HG03064 (cell line): ENCODE measurements at regions not wholly inside any gene's neighbourhood (a gene's known extent, or its start where the extent isn't known, plus 50 kb on each side); places are given as distances from the start of the nearest gene placed in this dataset.
"Not testable (repeated sequence)": the region's sequence is repeated elsewhere in the genome, so short reads cannot be mapped to it uniquely, and the experiment has no call there.

ENCODE experiments used
- ATAC-seq: cut with Tn5 transposase; IDR thresholded peaks from one replicate; pipeline ENCODE4 v1.9.1; 2021; ENCODE audit warnings: low read depth; ENCODE audit not compliant: unreplicated experiment

DNA sequence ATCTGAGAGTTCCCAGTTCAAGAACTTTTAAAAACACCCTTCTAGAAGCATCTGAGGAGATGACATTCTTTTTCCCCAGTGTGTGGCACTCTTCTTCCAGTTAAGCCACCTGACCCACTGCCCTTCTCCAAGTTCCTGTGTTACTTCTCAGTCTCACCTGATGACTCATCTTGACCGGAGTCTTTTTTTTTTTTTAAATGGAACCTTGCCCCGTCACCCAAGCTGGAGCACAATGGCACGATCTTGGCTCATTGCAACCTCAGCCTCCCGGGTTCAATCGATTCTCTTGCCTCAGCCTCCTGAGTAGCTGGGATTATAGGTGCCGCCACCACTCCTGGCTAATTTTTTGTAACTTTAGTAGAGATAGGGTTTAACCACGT is 224.1 kb upstream of the DAB2 start:
- no peak for ATAC-seq

- ATAC-seq = no peak
These were observed 223.5 kb upstream of the DAB2 start for GRCh38 chr5:39648085-39648847.

DNA sequence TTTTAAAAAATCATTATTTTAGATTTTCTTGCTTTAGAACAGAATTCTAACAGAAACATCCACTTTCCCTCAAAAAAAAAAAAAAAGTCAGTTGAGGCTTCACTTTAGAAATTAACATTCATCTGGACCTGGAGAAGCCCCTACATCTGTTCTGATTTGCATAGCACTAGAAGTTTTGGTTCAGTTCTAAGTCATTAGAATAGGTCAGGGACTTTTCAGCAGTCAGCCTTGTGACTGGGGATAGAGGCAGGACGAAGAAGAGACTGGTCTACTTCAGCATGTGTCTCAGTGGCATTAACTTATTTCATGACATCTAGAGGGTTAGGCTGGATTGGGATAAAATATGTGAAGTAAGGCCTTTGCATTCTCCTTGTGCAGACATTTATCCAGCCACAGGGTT is 215.8 kb upstream of the DAB2 start:
- no peak for ATAC-seq

- ATAC-seq = no peak
These were observed 214.9 kb upstream of the DAB2 start for GRCh38 chr5:39639618-39640089.

GRCh38 chr5:39638813-39639212 is 214.0 kb upstream of the DAB2 start:
- no peak for ATAC-seq

DNA sequence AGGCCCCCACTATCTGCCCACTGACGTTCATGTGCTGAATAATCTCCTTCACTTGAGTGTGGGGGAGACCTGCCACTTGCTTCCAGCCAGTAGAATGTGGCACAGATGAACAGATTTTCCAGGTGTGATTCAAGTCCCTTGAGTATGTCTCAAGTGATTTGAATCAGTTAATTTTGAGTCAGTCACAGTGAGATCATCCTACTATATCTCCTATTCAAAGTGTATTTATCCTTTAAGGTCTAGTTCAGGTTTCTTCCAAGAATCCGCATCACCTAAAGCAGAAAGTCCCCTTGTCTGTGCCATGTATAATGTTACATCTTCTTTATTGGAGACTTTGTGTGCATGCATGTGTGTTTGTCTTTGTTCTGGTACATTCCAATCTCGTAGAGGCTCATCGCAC is 208.3 kb upstream of the DAB2 start:
- no peak for ATAC-seq

DNA sequence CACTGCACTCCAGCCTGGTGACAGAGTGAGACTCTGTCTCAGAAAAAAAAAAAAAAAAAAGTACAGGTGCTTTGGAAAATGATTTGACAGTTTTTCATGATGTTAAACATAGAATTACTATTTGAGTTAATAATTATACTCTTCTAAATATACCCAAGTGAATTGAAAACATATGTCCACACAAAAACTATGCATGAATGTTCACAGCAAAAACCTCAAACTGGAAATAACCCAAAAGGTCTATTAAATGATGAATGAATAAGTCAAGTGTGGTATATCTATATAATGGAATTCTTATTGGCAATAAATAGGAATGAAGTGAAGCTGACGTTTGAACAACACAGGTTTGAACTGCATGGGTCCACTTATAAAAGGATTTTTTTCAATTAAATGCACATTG is 207.2 kb upstream of the DAB2 start:
- ATAC-seq = no peak

GRCh38 chr5:39629946-39630345 is 205.2 kb upstream of the DAB2 start:
- no peak for ATAC-seq

GRCh38 chr5:39628348-39628747 is 203.6 kb upstream of the DAB2 start:
- no peak for ATAC-seq

GRCh38 chr5:39624890-39625289 is 200.1 kb upstream of the DAB2 start:
- ATAC-seq = no peak

DNA sequence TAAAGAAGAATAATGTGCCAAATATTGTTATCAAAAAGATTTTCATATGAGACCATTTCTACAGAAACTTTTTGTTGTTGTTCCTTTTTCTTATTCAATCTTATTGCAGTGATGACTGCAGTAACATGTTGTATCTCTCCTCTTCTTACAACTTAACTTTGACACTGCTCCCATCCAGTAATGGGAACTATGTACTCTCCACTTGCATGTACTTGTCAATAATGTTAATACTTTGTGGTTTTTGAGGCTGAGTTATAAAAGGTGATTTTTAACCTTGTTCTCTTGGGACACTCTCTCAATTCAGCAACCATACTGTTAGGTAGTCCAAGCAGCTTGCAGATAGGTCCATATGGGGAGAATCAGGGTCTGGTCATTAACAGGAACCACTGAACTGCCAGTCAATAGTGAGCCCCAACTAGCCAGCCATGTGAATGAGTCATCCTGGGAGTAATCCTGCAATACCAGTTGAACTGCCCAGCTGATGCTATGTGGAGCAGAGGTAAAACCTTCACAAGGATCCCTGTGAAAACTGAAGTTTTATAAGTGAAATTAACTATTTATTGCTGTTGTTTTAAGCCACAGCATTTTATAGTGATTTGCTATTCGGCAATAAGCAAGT is 199.6 kb upstream of the DAB2 start:
- ATAC-seq = no peak

GRCh38 chr5:39623291-39623865 is 198.6 kb upstream of the DAB2 start:
- ATAC-seq = no peak

- ATAC-seq = no peak
These were observed 197.5 kb upstream of the DAB2 start for GRCh38 chr5:39622281-39622680.

DNA sequence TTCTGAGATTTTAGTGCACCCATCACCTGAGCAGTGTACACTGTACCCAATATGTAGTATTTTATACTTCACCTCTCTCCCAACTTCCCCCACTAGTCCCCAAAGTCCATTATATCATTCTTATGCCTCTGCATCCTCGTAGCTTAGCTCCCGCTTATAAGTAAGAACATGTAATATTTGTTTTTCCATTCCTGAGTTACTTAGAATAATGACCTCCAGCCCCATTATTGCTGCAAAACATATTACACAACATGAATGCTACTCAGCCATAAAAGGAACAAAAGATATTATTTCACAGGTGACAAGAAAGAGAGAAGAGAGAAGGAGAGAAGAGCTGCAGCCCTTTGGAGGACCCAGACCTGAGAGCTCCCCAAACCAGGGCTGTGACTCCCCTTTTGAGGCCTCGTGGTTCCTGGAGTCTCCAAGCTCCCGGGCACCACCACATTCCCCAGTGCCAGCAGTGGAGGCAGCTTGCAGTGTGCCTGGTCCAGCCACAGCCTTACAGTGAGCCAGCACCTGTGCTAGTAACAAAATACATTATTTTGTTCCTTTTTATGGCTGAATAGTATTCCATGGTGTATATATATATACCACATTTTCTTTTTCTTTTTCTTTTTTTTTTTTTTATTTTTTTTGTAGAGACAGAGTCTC is 194.5 kb upstream of the DAB2 start:
- no peak for ATAC-seq

- ATAC-seq = no peak
These were observed 193.6 kb upstream of the DAB2 start for GRCh38 chr5:39618391-39618790.

DNA sequence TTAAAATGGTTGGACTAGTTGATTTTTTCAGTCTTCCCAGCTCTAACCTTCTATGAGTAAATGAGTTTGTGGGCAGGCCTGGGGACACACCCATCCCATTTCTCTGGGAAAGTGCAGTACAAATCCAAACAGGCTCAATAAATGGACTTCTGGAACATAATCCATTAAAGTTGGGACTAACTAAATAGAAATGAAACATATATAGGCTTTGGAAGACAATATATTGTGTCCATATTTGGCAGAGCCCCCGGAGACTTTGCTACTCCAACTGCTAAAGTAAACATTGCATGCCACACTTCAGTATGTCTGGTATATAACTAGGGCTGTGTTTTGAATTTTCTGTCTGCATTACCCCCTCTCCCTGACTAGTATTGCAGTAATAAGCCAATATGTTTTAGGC is 191.4 kb upstream of the DAB2 start:
- ATAC-seq = no peak

- not testable (repeated sequence) for ATAC-seq
These were observed 186.3 kb upstream of the DAB2 start for GRCh38 chr5:39611076-39611475.

DNA sequence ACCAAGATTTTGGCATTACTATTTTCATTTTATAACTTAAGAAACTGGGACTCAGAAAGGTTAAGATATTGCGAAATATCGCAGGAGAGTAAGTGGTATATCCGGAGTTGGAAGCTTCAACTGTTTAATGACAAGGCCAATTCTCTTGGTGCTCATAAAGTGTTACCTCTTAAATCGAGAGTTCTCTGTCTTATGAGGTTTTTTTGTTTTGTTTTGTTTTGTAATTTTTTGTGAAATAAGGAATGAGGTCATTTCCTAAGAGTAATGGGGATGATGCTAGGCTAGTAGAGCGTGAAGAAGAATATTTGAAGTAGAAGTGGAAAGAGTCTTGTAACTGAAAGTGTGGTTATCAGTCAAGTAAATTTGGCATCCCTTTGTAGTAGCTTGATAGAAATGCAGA is 183.2 kb upstream of the DAB2 start:
- ATAC-seq = no peak

GRCh38 chr5:39606591-39606990 is 181.8 kb upstream of the DAB2 start:
- no peak for ATAC-seq

GRCh38 chr5:39605588-39606575 is 181.1 kb upstream of the DAB2 start:
- no peak for ATAC-seq
